ENCODE measurements at regions not wholly inside any gene's neighbourhood (a gene's known extent, or its start where the extent isn't known, plus 50 kb on each side); places are given as distances from the start of the nearest gene placed in this dataset.

GRCh38 chr4:187562345-187562744 is 433.2 kb upstream of the ZFP42 start (continued):
- no peak for TF ChIP-seq MZF1 (tag by site-specific recombination; IDR thresholded peaks at IDR 0.05; ENCODE audit: borderline replicate concordance)
- TF ChIP-seq ZNF121 (tag by site-specific recombination; IDR thresholded peaks at IDR 0.05), result no peak

- CTCF ChIA-PET, result no interaction called here
- no peak for TF ChIP-seq ZNF350 (tag by site-specific recombination; IDR thresholded peaks at IDR 0.05)
- TF ChIP-seq ZNF248 (tag by site-specific recombination; IDR thresholded peaks at IDR 0.05), result no peak
- no peak for TF ChIP-seq GFI1B (tag by site-specific recombination; IDR thresholded peaks at IDR 0.05)
- TF ChIP-seq ZNF157 (tag by site-specific recombination; IDR thresholded peaks at IDR 0.05), result no peak
- no peak for TF ChIP-seq ZNF23 (tag by site-specific recombination; IDR thresholded peaks at IDR 0.05; ENCODE audit: borderline replicate concordance)
- H3K4me1 ChIP-seq (ENCODE audit: control insufficient read depth, insufficient read depth, low read length), result no peaks in the 10 kb centered on the region
These were observed 430.2 kb upstream of the ZFP42 start for GRCh38 chr4:187565416-187565815.

GRCh38 chr4:187569871-187570270 is 425.7 kb upstream of the ZFP42 start:
- H3K36me3 ChIP-seq (ENCODE audit: control insufficient read depth in 2 of 2, insufficient read depth in 1 of 2, low read length in 2 of 2), result no peaks in the 10 kb centered on the region
- no peak overlapping the region for H3K4me3 ChIP-seq (ENCODE audit: low read depth, low read length)
- no peaks in the 10 kb centered on the region for H3K4me1 ChIP-seq (ENCODE audit: control insufficient read depth, insufficient read depth, low read length)
- ChIA-PET CTCF (no interaction called here), POLR2A (no interaction called here)
- H3K9me3 ChIP-seq (ENCODE audit: control insufficient read depth, insufficient read depth, low read depth, low read length), result no peaks in the 10 kb centered on the region
- no peak for TF ChIP-seq PRDM6 (tag by site-specific recombination; IDR thresholded peaks at IDR 0.05)
- no peak for TF ChIP-seq ZSCAN30 (tag by site-specific recombination; IDR thresholded peaks at IDR 0.05)
- TF ChIP-seq ZIC2 (tag by site-specific recombination; IDR thresholded peaks at IDR 0.05), result no peak
- TF ChIP-seq MYNN (tag by site-specific recombination; IDR thresholded peaks at IDR 0.05; ENCODE audit: borderline replicate concordance), result no peak
- no peak for TF ChIP-seq ZNF2 (tag by site-specific recombination; IDR thresholded peaks at IDR 0.05)
- no peak for TF ChIP-seq PRDM4 (tag by site-specific recombination; IDR thresholded peaks at IDR 0.05)
- no peak for TF ChIP-seq ZNF10 (tag by site-specific recombination; IDR thresholded peaks at IDR 0.05)
- no peak for TF ChIP-seq PRDM10 (tag by site-specific recombination; IDR thresholded peaks at IDR 0.05)
- no peak for TF ChIP-seq ZNF211 (tag by site-specific recombination; IDR thresholded peaks at IDR 0.05; ENCODE audit: low read depth)
- no peak for TF ChIP-seq OSR2 (tag by site-specific recombination; IDR thresholded peaks at IDR 0.05)
- no peak for TF ChIP-seq HOXD13 (CRISPR knock-in tag; IDR thresholded peaks at IDR 0.05; ENCODE audit: borderline replicate concordance)
- no peak for TF ChIP-seq ZNF843 (tag by site-specific recombination; IDR thresholded peaks at IDR 0.05)
- no peak for TF ChIP-seq ZFP69B (tag by site-specific recombination; IDR thresholded peaks at IDR 0.05)
- no peak for TF ChIP-seq ZNF138 (tag by site-specific recombination; IDR thresholded peaks at IDR 0.05; ENCODE audit: borderline replicate concordance)
- no peak for TF ChIP-seq AEBP2 (tag by site-specific recombination; IDR thresholded peaks at IDR 0.05; ENCODE audit: borderline replicate concordance)
- no peak overlapping the region for H3K27ac ChIP-seq (ENCODE audit: extremely low read depth, low read depth, low read length)

More at GRCh38 chr4:187565416-187565815, 430.2 kb upstream of the ZFP42 start:
- POLR2A ChIA-PET, result no interaction called here
- no peak overlapping the region for H3K4me3 ChIP-seq (ENCODE audit: low read depth, low read length)
- H3K27ac ChIP-seq (ENCODE audit: extremely low read depth, low read depth, low read length), result no peak overlapping the region
- H3K9me3 ChIP-seq (ENCODE audit: control insufficient read depth, insufficient read depth, low read depth, low read length), result no peaks in the 10 kb centered on the region
- H3K36me3 ChIP-seq (ENCODE audit: control insufficient read depth in 2 of 2, insufficient read depth in 1 of 2, low read length in 2 of 2), result no peaks in the 10 kb centered on the region

All from HEK293 (cell line).